ENCODE measurements at regions not wholly inside any gene's neighbourhood (a gene's known extent, or its start where the extent isn't known, plus 50 kb on each side); places are given as distances from the start of the nearest gene placed in this dataset.

GRCh38 chr18:6610466-6610865 is 119.0 kb upstream of the ARHGAP28 start:
- no TSS peak for BruUV-seq (replicated peaks)
- ChIA-PET POLR2A (no interaction called here), CTCF (no interaction called here)
- no peak for TF ChIP-seq CTCF (IDR thresholded peaks at IDR 0.05; ENCODE audit: insufficient read depth in 1 of 2, low read depth in 1 of 2, low read length in 1 of 2, severe bottlenecking in 1 of 2, unreplicated experiment in 1 of 2)
- Mint-ChIP-seq H3K9me3 (ENCODE audit: unreplicated experiment) (peaks cover 10% of the 10 kb centered on the region), H3K27me3 (ENCODE audit: insufficient read depth, unreplicated experiment) (no peaks in the 10 kb centered on the region), H3K4me3 (ENCODE audit: unreplicated experiment) (no peak overlapping the region), H3K4me1 (ENCODE audit: low read depth, unreplicated experiment) (no peaks in the 10 kb centered on the region), H3K36me3 (ENCODE audit: insufficient read depth, unreplicated experiment) (no peaks in the 10 kb centered on the region), H3K27ac (ENCODE audit: unreplicated experiment) (no peak overlapping the region)
- H3K9me3 ChIP-seq: peaks cover 4% of the 10 kb centered on the region; the same call in 1 of the 2 replicates
- intact Hi-C loops (cut with micrococcal nuclease; ENCODE audit: unreplicated experiment): no loop called here
- DNase-seq: no peak
- H3K4me1 ChIP-seq: no peaks in the 10 kb centered on the region
- H3K36me3 ChIP-seq (ENCODE audit: control insufficient read depth, insufficient read depth, low read length): no peaks in the 10 kb centered on the region
- H3K4me3 ChIP-seq (ENCODE audit: low read depth, low read length): no peak overlapping the region
- no peaks in the 10 kb centered on the region for H3K27me3 ChIP-seq (replicated peaks; ENCODE audit: control insufficient read depth, insufficient read depth, low read length)

DNA sequence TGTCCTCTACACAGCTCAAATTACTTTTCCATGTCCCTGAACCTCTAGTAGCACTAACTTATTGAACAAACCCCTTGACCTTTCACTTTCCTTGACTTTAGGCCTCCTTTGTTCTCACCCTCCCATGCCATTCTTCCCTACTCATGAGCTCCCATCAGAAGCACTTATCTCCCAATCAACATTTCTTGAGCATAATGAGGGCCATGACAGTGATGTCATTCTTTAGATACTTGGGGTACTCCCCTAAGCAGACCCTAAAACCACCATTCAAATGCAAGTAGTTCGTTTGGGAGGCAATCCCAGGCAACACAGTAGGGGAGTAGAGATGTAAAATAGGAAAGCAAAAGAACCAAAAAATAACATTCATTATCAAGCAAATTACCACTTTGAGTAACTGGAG is 115.9 kb upstream of the ARHGAP28 start:
- no TSS peak for BruUV-seq (replicated peaks)
- no peaks in the 10 kb centered on the region for H3K27me3 Mint-ChIP-seq (ENCODE audit: insufficient read depth, unreplicated experiment)
- H3K4me1 Mint-ChIP-seq (ENCODE audit: low read depth, unreplicated experiment): no peaks in the 10 kb centered on the region
- peaks cover 4% of the 10 kb centered on the region; the same call in 1 of the 2 replicates for H3K9me3 ChIP-seq
- intact Hi-C loops (cut with micrococcal nuclease; ENCODE audit: unreplicated experiment): no loop called here
- H3K4me3 ChIP-seq (ENCODE audit: low read depth, low read length): no peak overlapping the region
- ChIA-PET CTCF (no interaction called here), POLR2A (no interaction called here)
- no peak for DNase-seq
- peaks cover 11% of the 10 kb centered on the region for H3K9me3 Mint-ChIP-seq (ENCODE audit: unreplicated experiment)
- H3K27ac Mint-ChIP-seq (ENCODE audit: unreplicated experiment): no peak overlapping the region
- no peaks in the 10 kb centered on the region for H3K36me3 ChIP-seq (ENCODE audit: control insufficient read depth, insufficient read depth, low read length)
- no peak for TF ChIP-seq CTCF (IDR thresholded peaks at IDR 0.05; ENCODE audit: insufficient read depth in 1 of 2, low read depth in 1 of 2, low read length in 1 of 2, severe bottlenecking in 1 of 2, unreplicated experiment in 1 of 2)
- H3K36me3 Mint-ChIP-seq (ENCODE audit: insufficient read depth, unreplicated experiment): no peaks in the 10 kb centered on the region
- H3K27me3 ChIP-seq (replicated peaks; ENCODE audit: control insufficient read depth, insufficient read depth, low read length): no peaks in the 10 kb centered on the region
- H3K4me3 Mint-ChIP-seq (ENCODE audit: unreplicated experiment): no peak overlapping the region
- H3K4me1 ChIP-seq: no peaks in the 10 kb centered on the region

GRCh38 chr18:6614952-6615351 is 114.6 kb upstream of the ARHGAP28 start:
- Histone ChIP-seq H3K36me3 (ENCODE audit: control insufficient read depth, insufficient read depth, low read length) (no peaks in the 10 kb centered on the region), H3K9me3 (peaks cover 4% of the 10 kb centered on the region; the same call in 1 of the 2 replicates), H3K4me3 (ENCODE audit: low read depth, low read length) (no peak overlapping the region), H3K4me1 (no peaks in the 10 kb centered on the region), H3K27me3 (replicated peaks; ENCODE audit: control insufficient read depth, insufficient read depth, low read length) (no peaks in the 10 kb centered on the region)
- H3K9me3 Mint-ChIP-seq (ENCODE audit: unreplicated experiment): peaks cover 10% of the 10 kb centered on the region
- TF ChIP-seq CTCF (IDR thresholded peaks at IDR 0.05; ENCODE audit: insufficient read depth in 1 of 2, low read depth in 1 of 2, low read length in 1 of 2, severe bottlenecking in 1 of 2, unreplicated experiment in 1 of 2): no peak
- no TSS peak for BruUV-seq (replicated peaks)
- ChIA-PET POLR2A (no interaction called here), CTCF (no interaction called here)
- intact Hi-C loops (cut with micrococcal nuclease; ENCODE audit: unreplicated experiment): no loop called here
- H3K27me3 Mint-ChIP-seq (ENCODE audit: insufficient read depth, unreplicated experiment): no peaks in the 10 kb centered on the region
- no peak overlapping the region for H3K4me3 Mint-ChIP-seq (ENCODE audit: unreplicated experiment)
- DNase-seq: no peak
- H3K36me3 Mint-ChIP-seq (ENCODE audit: insufficient read depth, unreplicated experiment): no peaks in the 10 kb centered on the region
- H3K27ac Mint-ChIP-seq (ENCODE audit: unreplicated experiment): no peak overlapping the region
- no peaks in the 10 kb centered on the region for H3K4me1 Mint-ChIP-seq (ENCODE audit: low read depth, unreplicated experiment)

All from Caco-2 (cell line).